KMS-11 (cell line): ENCODE measurements at regions not wholly inside any gene's neighbourhood (a gene's known extent, or its start where the extent isn't known, plus 50 kb on each side); places are given as distances from the start of the nearest gene placed in this dataset.

Source experiments
- H2AFZ ChIP-seq: fragments of 200-600 bp; sonication (generic); 2 replicates; pipeline ENCODE4 v1.6.1; 2016; ENCODE audit warnings: antibody characterized with exemption, mixed run types, low read depth
- H3K27ac ChIP-seq: fragments of 200-600 bp; sonication (generic); 2 replicates; pipeline ENCODE4 v1.6.1; 2016; ENCODE audit warnings: mild to moderate bottlenecking, mixed run types
- H3K27me3 ChIP-seq: fragments of 200-600 bp; sonication (generic); 2 replicates; pipeline ENCODE4 v1.6.1; 2017; ENCODE audit warnings: mild to moderate bottlenecking, low read depth, mixed run types, moderate library complexity; ENCODE audit not compliant: insufficient read depth
- H3K36me3 ChIP-seq: fragments of 200-600 bp; sonication (generic); 2 replicates; pipeline ENCODE4 v1.6.1; 2017; ENCODE audit warnings: mild to moderate bottlenecking, mixed run types; ENCODE audit not compliant: insufficient read depth
- H3K4me1 ChIP-seq: fragments of 200-600 bp; sonication (generic); 2 replicates; pipeline ENCODE4 v1.6.1; 2016; ENCODE audit warnings: mild to moderate bottlenecking, low read depth, mixed run types; ENCODE audit not compliant: poor library complexity, severe bottlenecking
- H3K4me2 ChIP-seq: fragments of 200-600 bp; sonication (generic); 2 replicates; pipeline ENCODE4 v1.7.0; 2016; ENCODE audit warnings: mild to moderate bottlenecking, mixed run types
- H3K4me3 ChIP-seq: fragments of 200-600 bp; sonication (generic); IDR thresholded peaks from 2 replicates; pipeline ENCODE4 v1.6.1; 2017; ENCODE audit warnings: low read depth, low read length, mixed read lengths; ENCODE audit not compliant: insufficient read depth
- H3K79me2 ChIP-seq: fragments of 200-600 bp; sonication (generic); 2 replicates; pipeline ENCODE4 v1.6.1; 2016; ENCODE audit warnings: low read depth, mixed run types; ENCODE audit not compliant: insufficient read depth
- H3K9ac ChIP-seq: fragments of 200-600 bp; sonication (generic); 2 replicates; pipeline ENCODE4 v1.6.1; 2016; ENCODE audit warnings: mild to moderate bottlenecking, mixed run types
- H4K20me1 ChIP-seq: fragments of 200-600 bp; sonication (generic); 2 replicates; pipeline ENCODE4 v1.6.1; 2016; ENCODE audit warnings: mild to moderate bottlenecking, mixed run types; ENCODE audit not compliant: insufficient read depth
- TF ChIP-seq, protein P1 (sequence below): fragments of 200-600 bp; sonication (generic); conservative IDR thresholded peaks from 2 replicates; pipeline ENCODE4 v1.6.1; 2017; ENCODE audit warnings: low read depth, mild to moderate bottlenecking, antibody characterized with exemption, low read length, moderate library complexity, mixed read lengths

DNA sequence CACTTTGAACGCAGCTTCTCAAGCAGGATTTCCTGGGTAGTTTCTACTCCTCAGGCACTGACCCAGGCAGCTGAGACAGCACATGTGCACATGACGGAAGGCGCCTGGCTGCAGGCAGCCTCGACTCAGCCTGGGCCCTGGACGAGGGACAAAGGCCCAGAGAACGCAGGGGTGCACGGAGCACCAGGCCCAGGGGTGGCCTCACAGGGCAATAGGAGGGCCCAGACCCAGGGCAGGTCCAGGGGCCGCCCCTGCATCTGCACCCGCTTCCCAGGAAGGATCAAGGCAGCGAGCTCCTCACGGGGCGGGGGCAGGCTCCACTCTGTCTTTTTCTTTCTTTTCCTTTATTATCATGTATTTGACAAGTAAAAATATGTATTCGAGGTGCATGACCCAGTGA is 208.4 kb downstream of the BRD1 start:
- no peaks in the 10 kb centered on the region for H4K20me1 ChIP-seq
- H3K27ac ChIP-seq, result no peak overlapping the region
- no peak overlapping the region for H3K4me3 ChIP-seq
- no peak overlapping the region for H3K9ac ChIP-seq
- no peak overlapping the region for H2AFZ ChIP-seq
- no peaks in the 10 kb centered on the region for H3K4me1 ChIP-seq
- H3K4me2 ChIP-seq, result no peak overlapping the region
- no peaks in the 10 kb centered on the region for H3K79me2 ChIP-seq
- H3K36me3 ChIP-seq, result no peaks in the 10 kb centered on the region
- TF ChIP-seq, protein P1, sequence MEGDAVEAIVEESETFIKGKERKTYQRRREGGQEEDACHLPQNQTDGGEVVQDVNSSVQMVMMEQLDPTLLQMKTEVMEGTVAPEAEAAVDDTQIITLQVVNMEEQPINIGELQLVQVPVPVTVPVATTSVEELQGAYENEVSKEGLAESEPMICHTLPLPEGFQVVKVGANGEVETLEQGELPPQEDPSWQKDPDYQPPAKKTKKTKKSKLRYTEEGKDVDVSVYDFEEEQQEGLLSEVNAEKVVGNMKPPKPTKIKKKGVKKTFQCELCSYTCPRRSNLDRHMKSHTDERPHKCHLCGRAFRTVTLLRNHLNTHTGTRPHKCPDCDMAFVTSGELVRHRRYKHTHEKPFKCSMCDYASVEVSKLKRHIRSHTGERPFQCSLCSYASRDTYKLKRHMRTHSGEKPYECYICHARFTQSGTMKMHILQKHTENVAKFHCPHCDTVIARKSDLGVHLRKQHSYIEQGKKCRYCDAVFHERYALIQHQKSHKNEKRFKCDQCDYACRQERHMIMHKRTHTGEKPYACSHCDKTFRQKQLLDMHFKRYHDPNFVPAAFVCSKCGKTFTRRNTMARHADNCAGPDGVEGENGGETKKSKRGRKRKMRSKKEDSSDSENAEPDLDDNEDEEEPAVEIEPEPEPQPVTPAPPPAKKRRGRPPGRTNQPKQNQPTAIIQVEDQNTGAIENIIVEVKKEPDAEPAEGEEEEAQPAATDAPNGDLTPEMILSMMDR, result no peak
- peaks cover 7% of the 10 kb centered on the region; the same call in 1 of the 2 replicates for H3K27me3 ChIP-seq

DNA sequence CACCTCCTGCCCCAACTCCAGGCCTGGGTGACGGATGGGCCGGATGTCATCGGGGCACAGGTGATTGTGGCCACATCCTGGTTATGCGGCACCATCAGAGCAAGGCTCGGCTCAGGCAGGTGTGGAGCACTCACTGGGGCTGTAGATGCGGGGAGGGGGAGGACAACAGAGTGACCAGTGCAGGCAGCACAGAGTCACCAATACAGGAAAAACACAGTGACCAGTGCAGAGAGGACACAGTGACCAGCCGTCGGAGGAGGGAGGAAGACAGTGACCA is 209.1 kb downstream of the BRD1 start:
- Histone ChIP-seq H3K79me2 (no peaks in the 10 kb centered on the region), H2AFZ (no peak overlapping the region)
- TF ChIP-seq, protein P1, result no peak

DNA sequence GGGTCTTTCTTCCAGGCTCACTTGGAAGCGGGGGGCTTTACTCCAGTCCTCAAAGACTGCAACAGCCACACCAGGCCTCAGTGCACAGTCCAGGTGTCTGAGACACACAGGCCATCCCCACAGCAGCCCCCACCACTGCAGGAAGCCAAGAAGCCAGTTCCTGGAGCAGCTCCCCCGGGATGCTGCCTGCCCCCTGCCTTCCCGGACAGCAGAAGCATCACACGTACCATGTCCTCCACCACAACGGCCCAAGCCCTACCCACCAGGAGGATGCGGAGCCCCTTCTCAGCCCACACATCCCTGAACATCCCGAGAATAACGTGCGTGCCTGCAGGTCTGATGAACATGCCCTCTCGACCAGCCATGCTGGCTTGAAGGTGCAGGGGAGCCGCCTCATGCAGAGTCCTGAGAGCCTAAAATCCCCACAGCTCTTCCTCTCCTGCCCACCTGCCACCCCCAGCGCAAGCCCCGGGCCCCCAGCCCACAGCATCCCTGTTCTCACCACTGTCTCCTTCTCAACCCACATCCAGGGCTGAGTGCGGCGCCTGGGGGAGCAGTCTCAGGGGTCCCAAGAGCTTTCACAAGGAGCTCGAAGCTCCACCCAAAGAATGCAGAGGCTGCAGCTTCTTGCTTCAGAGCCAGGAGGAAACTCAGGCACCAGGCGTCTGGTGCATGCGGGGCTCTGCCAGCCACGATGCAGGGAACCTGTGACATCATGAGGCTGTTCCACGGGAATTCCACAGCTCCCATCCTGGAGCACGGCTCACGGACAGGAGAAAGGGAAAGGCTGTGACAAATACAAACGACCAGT is 209.6 kb downstream of the BRD1 start:
- Histone ChIP-seq H3K27ac (no peak overlapping the region), H4K20me1 (no peaks in the 10 kb centered on the region), H3K27me3 (peaks cover 7% of the 10 kb centered on the region; the same call in 1 of the 2 replicates), H2AFZ (no peak overlapping the region), H3K9ac (no peak overlapping the region), H3K79me2 (no peaks in the 10 kb centered on the region), H3K4me1 (no peaks in the 10 kb centered on the region), H3K4me3 (no peak overlapping the region), H3K4me2 (no peak overlapping the region), H3K36me3 (no peaks in the 10 kb centered on the region)
- TF ChIP-seq, protein P1, result no peak

More for the DNA sequence above, 209.1 kb downstream of the BRD1 start:
- H3K4me1 ChIP-seq, result no peaks in the 10 kb centered on the region
- H3K4me3 ChIP-seq, result no peak overlapping the region
- no peak overlapping the region for H3K9ac ChIP-seq
- H3K4me2 ChIP-seq, result no peak overlapping the region
- peaks cover 7% of the 10 kb centered on the region; the same call in 1 of the 2 replicates for H3K27me3 ChIP-seq
- H3K27ac ChIP-seq, result no peak overlapping the region
- H3K36me3 ChIP-seq, result no peaks in the 10 kb centered on the region
- H4K20me1 ChIP-seq, result no peaks in the 10 kb centered on the region

DNA sequence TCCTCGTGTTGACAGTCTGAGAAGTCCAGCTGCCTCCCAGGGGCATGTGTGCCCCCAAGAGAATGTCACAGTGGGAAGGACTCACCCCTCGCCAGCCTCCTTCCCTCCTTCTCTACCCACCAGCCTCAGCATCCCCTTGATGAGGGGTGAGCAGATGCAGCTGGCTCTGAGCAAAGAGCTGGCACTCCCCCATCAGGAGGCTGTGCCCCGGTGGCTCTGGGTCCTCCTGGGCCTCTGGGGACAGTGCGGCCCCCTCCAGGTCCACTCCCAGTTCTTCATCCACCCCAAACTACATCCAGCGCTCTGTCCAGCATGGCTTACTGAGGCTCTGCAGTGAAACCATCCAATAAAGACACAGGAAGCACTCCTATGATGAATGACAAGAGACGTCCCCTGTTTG is 210.4 kb downstream of the BRD1 start:
- H3K4me2 ChIP-seq, result no peak overlapping the region
- no peak overlapping the region for H2AFZ ChIP-seq
- H3K27ac ChIP-seq, result no peak overlapping the region
- no peak overlapping the region for H3K4me3 ChIP-seq
- H3K79me2 ChIP-seq, result no peaks in the 10 kb centered on the region
- no peaks in the 10 kb centered on the region for H4K20me1 ChIP-seq
- peaks cover 7% of the 10 kb centered on the region; the same call in 1 of the 2 replicates for H3K27me3 ChIP-seq
- H3K9ac ChIP-seq, result no peak overlapping the region
- no peaks in the 10 kb centered on the region for H3K4me1 ChIP-seq
- no peaks in the 10 kb centered on the region for H3K36me3 ChIP-seq
- TF ChIP-seq, protein P1, result no peak
